ENCODE measurements at regions not wholly inside any gene's neighbourhood (a gene's known extent, or its start where the extent isn't known, plus 50 kb on each side); places are given as distances from the start of the nearest gene placed in this dataset.

DNA sequence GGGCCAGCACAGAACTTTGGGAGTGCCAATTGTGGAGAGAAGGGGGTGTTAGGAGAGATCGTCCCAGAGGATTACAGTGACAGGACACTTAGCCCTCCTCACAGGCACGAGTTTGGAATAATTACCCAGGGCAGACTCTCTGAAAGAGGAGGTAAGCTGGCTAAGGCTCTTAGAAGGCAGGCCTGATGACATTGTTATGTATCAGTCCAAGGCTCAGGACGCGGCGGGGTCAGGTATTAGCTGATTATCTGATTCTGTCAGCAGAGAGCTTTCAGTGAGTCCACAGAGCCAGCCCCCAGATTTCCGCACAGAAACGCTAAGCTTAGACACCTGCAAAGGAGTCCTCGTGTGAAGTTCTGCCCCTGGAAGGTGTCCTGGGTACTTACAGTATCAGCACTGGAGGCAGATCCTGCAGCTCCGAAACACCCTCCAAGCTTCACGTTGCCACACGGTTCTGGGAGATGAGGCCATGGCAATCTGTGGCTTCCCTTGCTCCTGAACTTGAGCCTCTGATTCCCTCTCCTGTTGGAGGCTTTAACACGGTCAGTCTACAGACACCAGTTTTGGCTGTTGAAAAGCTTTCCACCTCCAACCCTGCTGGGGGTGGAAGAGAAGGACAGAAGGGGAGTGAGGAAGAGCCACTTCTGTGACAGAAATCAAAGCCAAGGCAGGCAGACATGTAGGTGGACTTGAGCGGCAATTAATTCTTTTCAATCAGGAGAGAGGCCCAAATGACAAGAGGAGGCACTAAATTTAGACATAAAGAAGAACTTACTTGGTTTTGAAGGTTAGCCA lies 123.6 kb upstream of the CADM1 start:
- TF ChIP-seq CTCF (IDR thresholded peaks at IDR 0.05; ENCODE audit: low read depth, low read length) = no peak
- TF ChIP-seq EZH2phosphoT487 (IDR thresholded peaks at IDR 0.05; ENCODE audit: low read depth) = no peak

Measured in OCI-LY3 (cell line).